ENCODE measurements at regions not wholly inside any gene's neighbourhood (a gene's known extent, or its start where the extent isn't known, plus 50 kb on each side); places are given as distances from the start of the nearest gene placed in this dataset.

DNA sequence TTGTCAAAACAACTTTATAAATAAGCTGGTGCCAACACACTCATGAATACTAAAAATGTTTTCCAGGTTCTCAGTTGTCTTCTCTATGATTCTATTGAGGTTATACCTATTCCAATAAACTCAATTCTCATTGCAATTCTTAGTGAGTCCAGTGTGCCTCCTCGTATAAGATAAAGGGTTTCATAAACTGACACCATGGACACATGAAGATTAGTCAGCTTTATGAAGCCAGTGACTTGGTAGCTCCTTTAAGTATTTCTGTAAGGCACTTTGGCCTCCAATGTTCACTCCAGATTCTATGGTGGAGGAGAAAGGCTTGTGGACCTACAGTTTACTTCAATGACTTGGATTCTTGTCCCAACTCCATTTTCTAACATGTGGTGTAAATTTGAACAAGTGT lies 521.3 kb upstream of the JARID2 start:
- TF ChIP-seq, protein P1, sequence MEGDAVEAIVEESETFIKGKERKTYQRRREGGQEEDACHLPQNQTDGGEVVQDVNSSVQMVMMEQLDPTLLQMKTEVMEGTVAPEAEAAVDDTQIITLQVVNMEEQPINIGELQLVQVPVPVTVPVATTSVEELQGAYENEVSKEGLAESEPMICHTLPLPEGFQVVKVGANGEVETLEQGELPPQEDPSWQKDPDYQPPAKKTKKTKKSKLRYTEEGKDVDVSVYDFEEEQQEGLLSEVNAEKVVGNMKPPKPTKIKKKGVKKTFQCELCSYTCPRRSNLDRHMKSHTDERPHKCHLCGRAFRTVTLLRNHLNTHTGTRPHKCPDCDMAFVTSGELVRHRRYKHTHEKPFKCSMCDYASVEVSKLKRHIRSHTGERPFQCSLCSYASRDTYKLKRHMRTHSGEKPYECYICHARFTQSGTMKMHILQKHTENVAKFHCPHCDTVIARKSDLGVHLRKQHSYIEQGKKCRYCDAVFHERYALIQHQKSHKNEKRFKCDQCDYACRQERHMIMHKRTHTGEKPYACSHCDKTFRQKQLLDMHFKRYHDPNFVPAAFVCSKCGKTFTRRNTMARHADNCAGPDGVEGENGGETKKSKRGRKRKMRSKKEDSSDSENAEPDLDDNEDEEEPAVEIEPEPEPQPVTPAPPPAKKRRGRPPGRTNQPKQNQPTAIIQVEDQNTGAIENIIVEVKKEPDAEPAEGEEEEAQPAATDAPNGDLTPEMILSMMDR (conservative IDR thresholded peaks at IDR 0.05) = no peak
- H3K9me3 Mint-ChIP-seq = peaks cover 0 to 2% of the 10 kb centered on the region in 2 experiments; a peak in 1 of 5 replicates
- Histone ChIP-seq H3K27ac (ENCODE audit: insufficient read length, low read depth, low read length) (no peak overlapping the region), H3K27me3 (ENCODE audit: insufficient read depth, low read length) (no peaks in the 10 kb centered on the region), H3K56ac (ENCODE audit: insufficient read length, low read depth, low read length) (no peak overlapping the region), H4K91ac (ENCODE audit: insufficient read length, low read depth, low read length) (no peak overlapping the region), H3K23me2 (ENCODE audit: insufficient read length, low read depth, low read length, poor library complexity, severe bottlenecking) (no peaks in the 10 kb centered on the region), H2AK5ac (ENCODE audit: insufficient read length, low read length) (no peak overlapping the region), H2AFZ (ENCODE audit: low read length) (no peak overlapping the region), H3K79me1 (ENCODE audit: insufficient read depth, low read depth, low read length, poor library complexity, severe bottlenecking) (no peaks in the 10 kb centered on the region), H2BK12ac (ENCODE audit: insufficient read length, low read depth, low read length) (no peak overlapping the region), H2BK20ac (ENCODE audit: low read depth, low read length, poor library complexity, severe bottlenecking) (no peak overlapping the region), H3K79me2 (ENCODE audit: insufficient read depth, low read length) (no peaks in the 10 kb centered on the region), H3T11ph (ENCODE audit: low read length) (no peak overlapping the region), H3K23ac (ENCODE audit: insufficient read length, low read depth, low read length) (no peak overlapping the region), H4K20me1 (ENCODE audit: control insufficient read depth, insufficient read depth, insufficient read length) (no peaks in the 10 kb centered on the region), H2BK5ac (ENCODE audit: insufficient read length, low read length) (no peak overlapping the region), H3K4ac (ENCODE audit: low read depth, low read length) (no peak overlapping the region), H3K9ac (ENCODE audit: extremely low read depth, insufficient read length, low read length) (no peak overlapping the region), H3K4me1 (ENCODE audit: insufficient read depth, low read length) (peaks cover 5% of the 10 kb centered on the region; the same call in 1 of the 2 replicates), H3K9me3 (ENCODE audit: control insufficient read depth, low read depth, low read length) (no peaks in the 10 kb centered on the region), H3K4me2 (ENCODE audit: insufficient read depth, insufficient read length, low read length) (no peak overlapping the region), H3K14ac (ENCODE audit: insufficient read depth, low read length) (no peak overlapping the region), H4K5ac (ENCODE audit: insufficient read length, low read depth, low read length) (no peak overlapping the region), H4K8ac (replicated peaks; ENCODE audit: insufficient read length, low read depth, low read length) (no peak overlapping the region), H2BK15ac (ENCODE audit: low read depth, low read length) (no peak overlapping the region), H2BK120ac (ENCODE audit: low read depth, low read length, poor library complexity, severe bottlenecking) (no peak overlapping the region), H3K18ac (ENCODE audit: insufficient read length, low read depth, low read length) (no peak overlapping the region)
- H3K27ac Mint-ChIP-seq = no peak overlapping the region; a peak in 1 of 7 replicates
- no peaks in the 10 kb centered on the region; a peak in 1 of 7 replicates for H3K36me3 Mint-ChIP-seq (ENCODE audit: insufficient read depth in 1 of 3, low read depth in 3 of 3)
- no peak overlapping the region for H3K4me3 Mint-ChIP-seq
- no peaks in the 10 kb centered on the region for H3K27me3 Mint-ChIP-seq (ENCODE audit: low read depth)
- no CpG with 5 or more reads among the region's 1 CpG for WGBS (ENCODE audit: extremely low coverage, insufficient read length, low lambda C conversion rate)
- H3K4me1 Mint-ChIP-seq = peaks cover 18 to 23% of the 10 kb centered on the region in 2 experiments
- DNase-seq = no peak
